Natural killer cell treated with Interleukin-12 subunit alpha and Interleukin-12 subunit beta and Interleukin-15 and Interleukin-18, amount 100 ng/mL, for 72 hours (primary cell): ENCODE measurements at regions not wholly inside any gene's neighbourhood (a gene's known extent, or its start where the extent isn't known, plus 50 kb on each side); places are given as distances from the start of the nearest gene placed in this dataset.
"Not testable (repeated sequence)": the region's sequence is repeated elsewhere in the genome, so short reads cannot be mapped to it uniquely, and the experiment has no call there.

Experiments used
- ATAC-seq, 2 donors: fragments of 150-1000 bp; cut with Tn5 transposase in 1 of 2; sonication (Bioruptor Pico), chemical (Tn5 transposase) in 1 of 2; 2 replicates each; pipeline ENCODE4 v1.10.0; 2021
- DNase-seq: peaks from one replicate; pipeline ENCODE4 v3.0.0; 2022; ENCODE audit warnings: low spot score
- H3K27ac Mint-ChIP-seq, 2 donors: 1 replicate in 1 of 2; 2 replicates in 1 of 2; pipeline ENCODE4 v1.8.0; 2022; ENCODE audit warnings: mixed read lengths in 2 of 2, mild to moderate bottlenecking in 1 of 2, moderate library complexity in 1 of 2
- H3K27me3 Mint-ChIP-seq, 2 donors: 1 replicate in 1 of 2; 2 replicates in 1 of 2; pipeline ENCODE4 v1.8.0; 2022; ENCODE audit warnings: mixed read lengths in 2 of 2
- H3K36me3 Mint-ChIP-seq: one replicate; pipeline ENCODE4 v1.8.0; 2022; ENCODE audit warnings: mixed read lengths
- H3K4me1 Mint-ChIP-seq, 2 donors: 1 replicate in 1 of 2; 2 replicates in 1 of 2; pipeline ENCODE4 v1.8.0; 2022; ENCODE audit warnings: low read depth in 2 of 2, mixed read lengths in 2 of 2, mild to moderate bottlenecking in 1 of 2
- H3K4me3 Mint-ChIP-seq: one replicate; pipeline ENCODE4 v1.8.0; 2022; ENCODE audit warnings: mixed read lengths
- H3K9me3 Mint-ChIP-seq: 2 replicates; pipeline ENCODE4 v1.8.0; 2022; ENCODE audit warnings: mixed read lengths

DNA sequence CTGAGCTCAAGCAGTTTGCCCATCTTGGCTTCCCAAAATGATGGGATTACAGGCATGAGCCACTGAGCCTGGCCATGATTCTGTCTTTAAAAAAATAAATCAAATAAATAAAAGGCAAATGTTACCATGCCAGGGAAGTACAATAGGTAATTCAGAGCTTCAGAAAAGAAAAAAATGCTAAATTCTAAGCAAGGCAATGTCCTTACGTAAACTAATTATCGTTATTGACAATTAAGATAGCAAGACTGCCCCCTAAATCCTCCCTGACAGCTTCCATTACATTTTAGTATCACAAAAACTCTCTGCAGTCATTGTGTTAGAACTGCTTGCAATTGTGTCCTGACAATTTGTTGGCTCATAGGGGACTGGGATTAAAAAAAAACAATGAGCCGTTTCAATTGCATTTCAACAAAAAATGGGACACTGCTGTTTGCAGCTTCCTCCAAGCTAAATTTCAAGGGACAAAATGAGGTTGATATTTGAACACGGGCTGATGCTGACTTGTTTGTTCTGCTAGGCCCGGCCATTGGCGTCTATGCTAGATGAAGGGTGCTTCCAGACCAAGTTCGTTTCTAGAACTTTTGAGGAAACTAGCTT, 88.9 kb downstream of the MOGAT1 start:
- H3K4me3 Mint-ChIP-seq: no peak overlapping the region
- H3K9me3 Mint-ChIP-seq: no peaks in the 10 kb centered on the region

DNA sequence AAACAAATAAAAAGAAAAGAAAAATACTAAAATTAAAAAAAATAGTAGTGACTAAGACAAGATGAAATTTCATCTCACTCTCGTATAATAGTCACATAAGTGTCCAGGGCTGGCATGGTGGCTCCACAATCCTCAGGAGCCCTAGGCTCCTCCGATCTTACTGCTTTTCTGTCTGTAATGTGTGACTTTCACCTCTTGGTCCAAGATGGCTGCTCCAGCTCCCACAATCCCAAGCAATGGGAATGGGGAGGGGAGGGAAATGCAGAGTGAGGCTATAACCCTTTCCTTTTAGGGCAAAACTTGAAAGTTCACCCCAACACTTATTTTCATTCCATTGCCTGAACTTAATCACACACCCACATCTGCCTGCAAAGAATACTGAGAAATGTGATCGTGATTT, 90.4 kb downstream of the MOGAT1 start:
- DNase-seq: no peak
- Mint-ChIP-seq H3K36me3 (no peaks in the 10 kb centered on the region), H3K4me3 (no peak overlapping the region), H3K4me1 (no peaks in the 10 kb centered on the region), H3K9me3 (no peaks in the 10 kb centered on the region), H3K27ac (no peak overlapping the region), H3K27me3 (no peaks in the 10 kb centered on the region)
- ATAC-seq: no peak

More for the DNA sequence above, 88.9 kb downstream of the MOGAT1 start:
- H3K4me1 Mint-ChIP-seq: no peaks in the 10 kb centered on the region
- H3K27ac Mint-ChIP-seq: no peak overlapping the region
- no peaks in the 10 kb centered on the region for H3K36me3 Mint-ChIP-seq
- ATAC-seq: no peak
- DNase-seq: no peak
- H3K27me3 Mint-ChIP-seq: no peaks in the 10 kb centered on the region

DNA sequence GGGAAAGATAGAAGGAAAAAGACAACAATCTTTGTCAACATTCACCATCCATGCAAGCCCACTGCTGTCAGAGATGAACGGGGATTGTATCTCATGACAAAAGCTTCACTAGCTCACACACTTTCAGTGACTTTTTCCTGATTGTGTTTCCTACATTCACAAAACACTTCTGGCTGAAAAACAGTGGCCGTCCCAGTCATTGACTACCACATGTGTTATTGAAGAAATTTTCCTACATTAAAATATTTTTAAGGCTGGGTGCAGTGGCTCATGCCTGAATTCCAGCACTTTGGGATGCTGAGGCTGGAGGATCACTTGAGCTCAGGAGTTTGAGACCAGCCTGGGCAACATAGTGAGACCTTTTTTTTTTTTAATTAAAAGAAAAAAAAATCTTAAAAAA, 90.9 kb downstream of the MOGAT1 start:
- no peak for DNase-seq
- no peak for ATAC-seq
- Mint-ChIP-seq H3K27ac (no peak overlapping the region), H3K4me3 (no peak overlapping the region), H3K9me3 (no peaks in the 10 kb centered on the region), H3K27me3 (peaks cover under 1 to 3% of the 10 kb centered on the region in 2 donors), H3K36me3 (no peaks in the 10 kb centered on the region), H3K4me1 (no peaks in the 10 kb centered on the region)

DNA sequence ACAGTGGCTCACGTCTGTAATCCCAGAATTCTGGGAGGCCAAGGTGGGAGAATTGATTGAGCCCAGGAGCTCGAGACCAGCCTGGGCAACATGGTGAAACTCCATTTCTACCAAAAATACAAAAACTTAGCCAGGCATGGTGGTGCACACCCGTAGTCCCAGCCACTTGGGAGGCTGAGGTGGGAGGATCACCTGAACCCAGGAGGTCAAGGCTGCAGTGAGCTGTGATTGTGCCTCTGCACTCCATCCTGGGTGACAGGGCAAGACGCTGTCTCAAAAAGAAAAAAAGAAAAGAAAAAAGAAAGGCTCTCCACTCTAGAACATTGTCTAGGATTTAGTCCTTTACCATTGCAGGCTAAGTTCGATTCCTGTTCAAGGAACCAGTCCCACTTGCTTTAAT, 94.4 kb downstream of the MOGAT1 start:
- H3K27me3 Mint-ChIP-seq: peaks cover 5 to 18% of the 10 kb centered on the region in 2 donors
- H3K9me3 Mint-ChIP-seq, ATAC-seq, H3K36me3 Mint-ChIP-seq, DNase-seq, H3K4me1 Mint-ChIP-seq, H3K4me3 Mint-ChIP-seq, H3K27ac Mint-ChIP-seq: not testable (repeated sequence)

DNA sequence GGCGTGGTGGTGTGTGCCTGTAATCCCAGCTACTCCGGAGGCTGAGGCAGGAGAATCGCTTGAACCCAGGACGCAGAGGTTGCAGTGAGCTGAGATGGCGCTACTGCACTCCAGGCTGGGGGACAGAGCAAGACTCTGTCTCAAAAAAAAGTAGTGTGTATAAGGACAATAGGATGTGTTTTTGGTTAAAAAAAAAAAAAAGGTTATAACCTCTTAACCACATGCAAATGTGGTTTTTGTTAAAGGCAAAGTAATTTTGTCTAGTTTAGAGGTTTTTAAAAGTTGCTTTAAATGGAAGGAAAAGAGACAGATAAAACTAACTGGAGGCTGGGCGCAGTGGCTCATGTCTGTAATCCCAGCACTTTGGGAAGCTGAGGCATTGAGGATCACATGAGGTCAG, 92.8 kb upstream of the ACSL3 start:
- H3K4me1 Mint-ChIP-seq, DNase-seq, ATAC-seq, H3K4me3 Mint-ChIP-seq, H3K27ac Mint-ChIP-seq, H3K9me3 Mint-ChIP-seq, H3K36me3 Mint-ChIP-seq: not testable (repeated sequence)
- H3K27me3 Mint-ChIP-seq: peaks cover 13 to 37% of the 10 kb centered on the region in 2 donors

DNA sequence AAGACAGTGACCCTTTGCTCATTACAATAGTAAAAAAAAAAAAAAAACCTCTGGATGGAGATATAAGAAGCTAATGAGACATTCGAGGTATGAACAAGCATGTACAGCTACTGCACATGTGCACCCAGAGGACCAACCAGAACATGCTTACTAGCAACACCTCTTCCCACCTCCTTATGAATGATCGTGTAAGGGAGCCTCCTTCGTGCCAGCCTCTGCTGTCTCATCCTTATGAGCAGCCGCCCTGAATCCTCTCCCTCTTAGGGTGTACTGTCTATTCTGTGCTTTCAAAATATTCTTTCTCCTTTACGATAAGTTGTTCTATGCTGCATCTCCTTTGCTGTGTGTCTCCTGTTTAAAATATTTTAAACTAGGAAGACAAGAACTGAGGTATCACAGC, 91.4 kb upstream of the ACSL3 start:
- peaks cover 13 to 37% of the 10 kb centered on the region in 2 donors for H3K27me3 Mint-ChIP-seq
- no peak overlapping the region for H3K4me3 Mint-ChIP-seq
- no peaks in the 10 kb centered on the region for H3K9me3 Mint-ChIP-seq
- H3K36me3 Mint-ChIP-seq: no peaks in the 10 kb centered on the region
- ATAC-seq: no peak
- peaks cover 0 to 3% of the 10 kb centered on the region in 2 donors for H3K4me1 Mint-ChIP-seq
- no peak overlapping the region for H3K27ac Mint-ChIP-seq
- DNase-seq: no peak

DNA sequence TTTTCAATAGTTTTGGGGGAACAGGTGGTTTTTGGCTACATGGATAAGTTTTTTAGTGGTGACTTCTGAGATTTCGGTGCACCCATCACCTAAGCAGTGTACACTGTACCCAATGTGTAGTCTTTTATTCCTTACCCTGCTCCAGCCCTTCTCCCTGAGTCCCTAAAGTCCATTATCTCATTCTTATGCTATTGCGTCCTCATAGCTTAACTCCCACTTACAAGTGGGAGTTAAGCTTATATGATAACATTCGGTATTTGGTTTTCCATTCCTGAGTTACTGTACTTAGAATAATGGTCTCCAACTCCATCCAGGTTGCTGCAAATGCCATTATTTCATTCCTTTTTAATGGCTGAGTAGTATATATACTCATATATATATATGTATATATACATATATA, 90.9 kb upstream of the ACSL3 start:
- peaks cover 14 to 39% of the 10 kb centered on the region in 2 donors for H3K27me3 Mint-ChIP-seq
- H3K36me3 Mint-ChIP-seq: no peaks in the 10 kb centered on the region
- peaks cover 0 to 3% of the 10 kb centered on the region in 2 donors for H3K4me1 Mint-ChIP-seq
- ATAC-seq (no peak), DNase-seq (no peak)
- H3K27ac Mint-ChIP-seq: no peak overlapping the region
- H3K9me3 Mint-ChIP-seq: no peaks in the 10 kb centered on the region
- H3K4me3 Mint-ChIP-seq: no peak overlapping the region

DNA sequence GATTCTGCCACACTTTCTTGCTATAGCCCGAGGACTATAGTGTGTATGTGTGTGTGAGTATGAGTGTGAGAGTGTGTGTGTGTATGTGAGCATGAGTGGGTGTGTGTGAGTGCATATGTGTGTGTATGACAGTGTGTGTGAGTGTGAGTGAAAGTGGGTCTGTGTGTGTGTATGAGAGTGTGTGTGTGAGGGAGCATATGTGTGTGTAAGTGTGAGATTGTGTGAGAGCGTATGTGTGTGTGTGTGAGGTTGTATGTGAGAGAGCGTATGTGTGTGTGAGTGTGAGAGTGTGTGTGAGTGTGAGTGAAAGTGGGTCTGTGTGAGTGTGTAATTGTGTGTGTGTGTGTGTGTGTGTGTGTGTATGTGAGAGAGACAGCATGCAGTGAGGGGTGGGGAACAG, 89.0 kb upstream of the ACSL3 start:
- no peaks in the 10 kb centered on the region for H3K36me3 Mint-ChIP-seq

DNA sequence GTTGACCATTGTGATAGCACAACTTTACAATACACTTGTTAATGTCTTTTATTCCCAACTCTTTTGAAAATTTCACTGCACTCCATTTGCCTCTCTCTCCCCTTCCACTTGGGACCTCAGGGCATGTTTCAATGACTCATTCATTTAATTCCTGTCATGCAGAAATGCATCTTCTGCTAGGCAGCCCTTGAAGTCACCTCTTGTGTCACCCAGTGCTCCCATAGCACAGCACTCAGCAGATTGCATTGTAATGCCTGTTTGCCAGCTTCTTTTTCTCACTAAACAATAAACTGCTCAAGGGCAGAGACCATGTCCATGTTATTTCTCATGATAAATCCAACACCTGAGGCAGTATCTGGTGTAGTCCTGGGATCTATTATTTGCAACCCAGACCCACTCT, 85.9 kb upstream of the ACSL3 start:
- H3K27me3 Mint-ChIP-seq: peaks cover 10 to 29% of the 10 kb centered on the region in 2 donors
- no peak overlapping the region for H3K27ac Mint-ChIP-seq
- no peaks in the 10 kb centered on the region for H3K36me3 Mint-ChIP-seq
- no peaks in the 10 kb centered on the region for H3K9me3 Mint-ChIP-seq
- DNase-seq: no peak
- H3K4me3 Mint-ChIP-seq: no peak overlapping the region
- no peaks in the 10 kb centered on the region for H3K4me1 Mint-ChIP-seq
- no peak for ATAC-seq

More for the DNA sequence above, 89.0 kb upstream of the ACSL3 start:
- H3K9me3 Mint-ChIP-seq: no peaks in the 10 kb centered on the region
- ATAC-seq (peak; percentile 31 to 57), DNase-seq (no peak)
- H3K4me1 Mint-ChIP-seq: peaks cover 0 to 3% of the 10 kb centered on the region in 2 donors
- H3K4me3 Mint-ChIP-seq: no peak overlapping the region
- peaks cover 15 to 42% of the 10 kb centered on the region in 2 donors for H3K27me3 Mint-ChIP-seq
- no peak overlapping the region for H3K27ac Mint-ChIP-seq

DNA sequence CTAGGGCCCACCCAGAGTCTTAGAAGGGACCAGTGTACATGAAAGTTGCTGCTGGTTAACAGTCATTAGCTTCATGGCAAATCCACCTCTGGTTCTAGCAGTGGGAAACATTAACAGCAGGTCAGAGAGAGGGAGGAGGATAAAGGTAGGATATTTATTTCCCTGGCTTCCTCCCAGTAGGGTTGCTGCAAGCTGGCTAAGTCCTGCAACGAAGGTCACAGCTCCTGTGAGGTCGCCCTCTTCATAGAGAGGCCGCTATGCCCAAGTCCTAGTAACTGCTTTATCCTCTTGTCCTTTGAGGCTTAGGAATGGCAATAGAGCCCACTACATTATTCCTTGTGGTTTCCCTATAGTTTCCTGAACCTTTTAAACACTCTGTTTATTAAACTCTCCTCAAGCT, 84.0 kb upstream of the ACSL3 start:
- peaks cover 17 to 32% of the 10 kb centered on the region in 2 donors for H3K27me3 Mint-ChIP-seq
- no peak overlapping the region for H3K27ac Mint-ChIP-seq
- no peaks in the 10 kb centered on the region for H3K4me1 Mint-ChIP-seq
- H3K9me3 Mint-ChIP-seq: peaks cover 3% of the 10 kb centered on the region
- no peak overlapping the region for H3K4me3 Mint-ChIP-seq
- no peak for ATAC-seq
- no peaks in the 10 kb centered on the region for H3K36me3 Mint-ChIP-seq
- DNase-seq: no peak

DNA sequence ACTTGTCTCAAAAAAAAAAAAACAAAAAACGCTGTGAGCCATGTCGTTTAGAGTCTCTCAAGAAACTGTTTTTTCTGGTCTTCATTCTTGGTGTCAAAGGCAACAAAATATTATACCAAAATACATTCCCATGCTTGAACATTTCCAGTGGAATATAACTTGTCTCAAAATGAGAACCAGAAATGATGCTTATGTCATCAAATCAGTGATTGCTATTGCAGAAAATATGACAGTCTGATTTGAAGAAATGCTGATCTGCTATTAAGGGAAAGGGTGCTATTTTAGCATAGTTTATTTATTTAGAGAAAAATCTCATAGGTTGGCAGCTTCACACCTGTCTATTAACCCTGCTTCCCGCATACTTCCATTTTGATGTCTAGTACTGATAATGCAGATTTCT, 82.4 kb upstream of the ACSL3 start:
- no peak for DNase-seq
- ATAC-seq: no peak
- H3K36me3 Mint-ChIP-seq: no peaks in the 10 kb centered on the region
- H3K27ac Mint-ChIP-seq: no peak overlapping the region
- peaks cover 3% of the 10 kb centered on the region for H3K9me3 Mint-ChIP-seq
- no peaks in the 10 kb centered on the region for H3K4me1 Mint-ChIP-seq
- peaks cover 15 to 33% of the 10 kb centered on the region in 2 donors for H3K27me3 Mint-ChIP-seq
- H3K4me3 Mint-ChIP-seq: no peak overlapping the region

DNA sequence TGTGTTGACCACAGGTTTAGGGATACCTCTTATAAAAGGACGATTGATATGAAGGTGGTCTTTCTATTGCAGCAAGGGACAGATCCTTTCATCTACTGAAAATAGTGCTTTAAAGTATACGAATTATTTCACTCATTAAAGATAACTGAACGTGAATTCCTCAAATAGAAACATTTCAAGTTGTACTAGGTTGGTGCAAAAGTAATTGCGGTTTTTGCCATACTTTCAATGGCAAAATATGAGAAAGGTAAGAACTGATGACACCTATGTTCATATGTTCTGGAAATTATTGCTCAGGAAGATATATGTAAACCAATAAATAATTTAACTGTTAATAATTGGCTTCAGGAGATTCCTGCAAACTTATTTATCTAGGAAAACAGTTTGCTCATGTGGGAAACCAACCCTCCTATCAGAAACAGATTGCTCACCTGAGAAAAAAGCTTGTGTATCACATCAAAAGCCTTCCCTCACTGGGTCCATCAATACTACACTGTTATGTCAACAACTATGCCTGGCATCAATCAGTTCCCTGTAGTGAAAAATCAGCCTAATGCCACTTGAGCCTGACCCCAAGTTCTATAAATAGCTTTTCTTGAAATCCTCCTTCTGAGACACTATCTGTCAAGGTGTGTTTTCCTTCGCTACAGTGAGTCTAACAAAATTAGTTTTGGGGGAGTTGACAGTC, 81.5 kb upstream of the ACSL3 start:
- no peak overlapping the region for H3K4me3 Mint-ChIP-seq
- peaks cover 3% of the 10 kb centered on the region for H3K9me3 Mint-ChIP-seq
- ATAC-seq (no peak), DNase-seq (no peak)
- no peaks in the 10 kb centered on the region for H3K36me3 Mint-ChIP-seq
- H3K27ac Mint-ChIP-seq: no peak overlapping the region
- peaks cover 15 to 33% of the 10 kb centered on the region in 2 donors for H3K27me3 Mint-ChIP-seq
- no peaks in the 10 kb centered on the region for H3K4me1 Mint-ChIP-seq

DNA sequence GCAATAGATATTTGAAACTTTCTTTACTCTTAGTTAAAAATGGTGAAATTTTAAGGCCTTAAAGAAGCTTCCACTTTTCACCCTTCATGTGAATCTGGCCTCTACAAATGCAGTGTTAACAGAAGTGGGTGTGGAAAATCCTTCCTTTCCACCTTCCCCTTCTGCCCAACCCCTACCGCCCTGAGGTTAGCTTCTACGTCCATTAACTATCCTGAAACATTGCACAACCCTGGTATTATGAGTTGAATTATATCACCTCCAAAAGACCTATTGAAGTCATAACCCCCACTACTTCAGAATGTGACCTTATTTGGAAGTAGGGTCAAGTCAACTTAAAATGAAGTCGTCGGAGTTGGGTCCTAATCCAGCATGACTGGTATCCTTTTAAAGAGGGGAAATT, 80.8 kb upstream of the ACSL3 start:
- Mint-ChIP-seq H3K27me3 (peaks cover 13 to 30% of the 10 kb centered on the region in 2 donors), H3K9me3 (peaks cover 3% of the 10 kb centered on the region), H3K4me1 (no peaks in the 10 kb centered on the region), H3K27ac (no peak overlapping the region), H3K36me3 (no peaks in the 10 kb centered on the region), H3K4me3 (no peak overlapping the region)
- DNase-seq (no peak), ATAC-seq (no peak)

DNA sequence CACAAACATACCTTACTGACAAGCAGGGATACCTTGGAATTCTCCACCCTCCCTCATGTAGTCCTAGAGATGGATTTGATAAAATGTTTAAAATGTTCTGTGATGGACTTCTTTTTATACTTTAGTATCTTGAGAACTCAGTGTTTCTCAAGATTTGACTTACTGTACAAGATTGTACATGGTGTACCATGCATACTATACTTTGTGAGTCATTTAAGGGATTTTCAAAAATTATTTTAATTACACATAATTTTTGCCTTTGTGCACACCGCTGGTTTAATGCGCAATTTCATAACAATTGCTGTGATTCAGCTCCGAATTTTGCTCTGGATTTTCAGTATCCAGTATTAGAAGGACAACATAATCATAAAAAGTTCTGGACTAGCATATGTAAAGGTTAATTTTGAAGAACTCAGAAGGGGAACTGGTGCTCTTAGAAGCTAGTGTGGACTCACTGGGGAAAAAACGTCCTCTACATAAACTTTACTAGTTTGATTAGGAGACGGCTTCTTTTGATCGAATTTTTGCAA, 78.6 kb upstream of the ACSL3 start:
- Mint-ChIP-seq H3K9me3 (peaks cover 3% of the 10 kb centered on the region), H3K27ac (no peak overlapping the region), H3K4me1 (no peaks in the 10 kb centered on the region), H3K4me3 (no peak overlapping the region), H3K27me3 (peaks cover 13 to 28% of the 10 kb centered on the region in 2 donors), H3K36me3 (no peaks in the 10 kb centered on the region)
- ATAC-seq: no peak
- no peak for DNase-seq
